GM12872 (cell line): ENCODE measurements at regions not wholly inside any gene's neighbourhood (a gene's known extent, or its start where the extent isn't known, plus 50 kb on each side); places are given as distances from the start of the nearest gene placed in this dataset.

Experiments used
- TF ChIP-seq, protein P1 (sequence below): IDR thresholded peaks from 3 replicates; pipeline ENCODE4 v1.5.1; 2011; ENCODE audit warnings: low read depth, mild to moderate bottlenecking, low read length, moderate library complexity; ENCODE audit not compliant: insufficient read depth

DNA sequence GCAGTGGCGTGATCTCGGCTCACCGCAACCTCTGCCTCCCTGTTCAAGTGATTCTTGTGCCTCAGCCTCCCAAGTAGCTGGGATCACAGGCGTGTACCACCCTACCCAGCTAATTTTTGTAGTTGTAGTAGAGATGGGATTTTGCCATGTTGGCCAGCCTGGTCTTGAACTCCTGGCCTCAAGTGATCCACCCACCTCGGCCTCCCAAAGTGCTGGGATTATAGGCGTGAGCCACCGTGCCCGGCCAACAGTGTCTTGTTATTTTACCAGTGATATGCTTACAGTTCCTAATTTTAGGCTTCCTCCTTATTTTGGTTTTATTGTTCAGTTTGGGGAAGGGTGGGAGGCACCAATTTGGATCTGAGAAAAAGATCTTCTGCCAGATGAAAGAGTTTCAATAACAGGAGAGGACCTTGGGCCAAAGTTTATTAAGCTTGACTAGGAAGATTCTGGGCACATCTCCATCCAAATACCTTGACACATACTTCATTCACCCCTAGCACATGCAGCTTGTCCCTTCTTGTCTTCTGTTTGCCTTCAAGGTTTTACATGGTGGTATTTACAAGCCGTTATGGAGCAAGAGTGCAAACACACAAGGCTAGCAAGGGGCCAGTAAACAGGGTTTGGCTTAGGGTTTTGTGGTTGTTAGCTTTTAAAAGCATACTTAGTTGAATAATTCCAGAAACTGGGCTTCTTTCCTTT lies 168.1 kb upstream of the DMRT1 start:
- TF ChIP-seq, protein P1, sequence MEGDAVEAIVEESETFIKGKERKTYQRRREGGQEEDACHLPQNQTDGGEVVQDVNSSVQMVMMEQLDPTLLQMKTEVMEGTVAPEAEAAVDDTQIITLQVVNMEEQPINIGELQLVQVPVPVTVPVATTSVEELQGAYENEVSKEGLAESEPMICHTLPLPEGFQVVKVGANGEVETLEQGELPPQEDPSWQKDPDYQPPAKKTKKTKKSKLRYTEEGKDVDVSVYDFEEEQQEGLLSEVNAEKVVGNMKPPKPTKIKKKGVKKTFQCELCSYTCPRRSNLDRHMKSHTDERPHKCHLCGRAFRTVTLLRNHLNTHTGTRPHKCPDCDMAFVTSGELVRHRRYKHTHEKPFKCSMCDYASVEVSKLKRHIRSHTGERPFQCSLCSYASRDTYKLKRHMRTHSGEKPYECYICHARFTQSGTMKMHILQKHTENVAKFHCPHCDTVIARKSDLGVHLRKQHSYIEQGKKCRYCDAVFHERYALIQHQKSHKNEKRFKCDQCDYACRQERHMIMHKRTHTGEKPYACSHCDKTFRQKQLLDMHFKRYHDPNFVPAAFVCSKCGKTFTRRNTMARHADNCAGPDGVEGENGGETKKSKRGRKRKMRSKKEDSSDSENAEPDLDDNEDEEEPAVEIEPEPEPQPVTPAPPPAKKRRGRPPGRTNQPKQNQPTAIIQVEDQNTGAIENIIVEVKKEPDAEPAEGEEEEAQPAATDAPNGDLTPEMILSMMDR = no peak

DNA sequence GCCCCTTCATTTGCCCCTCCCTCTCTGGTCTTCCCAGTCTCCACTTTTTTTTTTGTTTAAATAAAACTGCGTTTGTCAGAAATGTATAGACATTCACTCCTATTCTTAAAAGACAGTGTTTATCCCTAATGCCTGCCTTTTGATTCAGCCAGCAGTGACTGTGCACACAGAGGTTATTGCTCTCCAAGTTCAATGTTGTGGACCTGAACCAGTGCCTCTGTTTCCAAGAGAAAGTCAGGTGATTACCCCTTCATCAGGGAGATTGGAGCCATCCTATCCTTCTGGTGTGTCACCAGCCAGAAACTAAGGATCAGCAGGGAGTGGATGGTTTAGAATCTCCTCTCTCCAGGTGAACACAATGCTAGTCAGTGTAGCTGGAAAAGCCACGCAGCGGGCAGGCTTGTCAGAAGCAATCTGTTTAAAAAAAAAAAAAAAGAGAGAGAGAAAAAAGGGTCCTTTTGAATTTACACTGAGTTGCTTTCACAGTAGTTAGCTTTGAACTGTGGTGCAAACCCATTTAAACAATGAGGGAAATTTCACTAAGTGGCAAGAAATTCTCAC lies 167.5 kb upstream of the DMRT1 start:
- TF ChIP-seq, protein P1 = no peak

DNA sequence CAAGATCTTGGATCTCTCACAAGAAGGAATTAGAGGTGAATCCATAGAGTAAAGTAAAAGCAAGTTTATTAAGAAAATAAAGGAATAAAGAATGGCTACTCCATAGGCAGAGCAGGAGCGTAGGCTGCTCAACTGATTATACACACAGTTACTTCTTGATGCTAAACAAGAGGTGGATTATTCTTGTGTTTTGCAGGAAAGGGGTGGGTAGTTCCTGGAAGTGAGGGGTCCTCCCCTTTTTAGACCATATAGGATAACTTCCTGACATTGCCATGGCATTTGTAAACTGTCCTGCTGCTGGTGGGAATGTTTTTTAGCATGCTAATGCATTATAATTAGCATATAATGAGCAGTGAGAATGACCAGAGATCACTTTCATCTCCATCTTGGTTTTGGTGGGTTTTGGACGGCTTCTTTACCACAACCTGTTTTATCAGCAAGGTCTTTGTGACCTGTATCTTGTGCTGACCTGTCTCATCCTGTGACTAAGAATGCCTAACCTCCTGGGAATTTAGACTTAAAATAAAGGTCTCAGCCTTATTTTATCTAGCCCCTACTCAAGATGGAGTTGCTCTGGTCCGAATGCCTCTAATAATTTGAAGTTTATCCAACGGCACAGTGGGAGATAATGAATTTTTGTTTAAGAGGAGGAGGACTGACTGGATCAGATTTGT lies 165.7 kb upstream of the DMRT1 start:
- TF ChIP-seq, protein P1 = no peak

DNA sequence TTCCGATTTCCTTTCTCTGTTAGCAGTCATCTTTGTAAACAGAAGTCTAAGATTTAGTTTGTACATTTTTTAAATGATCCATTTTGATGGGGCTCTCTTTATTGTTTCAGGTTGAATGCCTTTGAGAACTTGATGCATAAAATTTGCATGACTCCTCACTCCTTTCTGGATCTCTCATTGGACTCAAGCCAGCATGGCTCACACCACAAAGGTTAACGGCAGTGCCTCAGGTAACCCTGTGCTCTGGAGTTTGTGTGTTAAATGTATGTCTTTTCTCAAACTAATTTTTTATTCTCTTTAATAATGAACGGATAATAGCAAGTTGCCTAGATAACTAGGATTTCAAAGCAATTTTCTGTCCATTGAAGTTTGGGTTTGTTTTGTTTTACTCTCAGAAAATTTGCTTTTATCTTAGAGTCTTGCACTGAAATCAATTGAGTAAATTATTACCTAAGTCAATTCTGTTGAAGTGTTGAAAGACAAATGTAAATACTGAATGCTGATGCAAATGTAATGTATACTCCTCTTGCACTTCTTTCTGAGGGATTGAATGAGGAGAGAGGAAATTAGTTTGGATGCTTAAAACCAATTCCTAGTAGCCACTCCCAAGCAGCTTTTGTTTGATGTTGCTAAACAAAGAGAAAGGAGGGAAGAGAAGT lies 164.6 kb upstream of the DMRT1 start:
- TF ChIP-seq, protein P1 = no peak

DNA sequence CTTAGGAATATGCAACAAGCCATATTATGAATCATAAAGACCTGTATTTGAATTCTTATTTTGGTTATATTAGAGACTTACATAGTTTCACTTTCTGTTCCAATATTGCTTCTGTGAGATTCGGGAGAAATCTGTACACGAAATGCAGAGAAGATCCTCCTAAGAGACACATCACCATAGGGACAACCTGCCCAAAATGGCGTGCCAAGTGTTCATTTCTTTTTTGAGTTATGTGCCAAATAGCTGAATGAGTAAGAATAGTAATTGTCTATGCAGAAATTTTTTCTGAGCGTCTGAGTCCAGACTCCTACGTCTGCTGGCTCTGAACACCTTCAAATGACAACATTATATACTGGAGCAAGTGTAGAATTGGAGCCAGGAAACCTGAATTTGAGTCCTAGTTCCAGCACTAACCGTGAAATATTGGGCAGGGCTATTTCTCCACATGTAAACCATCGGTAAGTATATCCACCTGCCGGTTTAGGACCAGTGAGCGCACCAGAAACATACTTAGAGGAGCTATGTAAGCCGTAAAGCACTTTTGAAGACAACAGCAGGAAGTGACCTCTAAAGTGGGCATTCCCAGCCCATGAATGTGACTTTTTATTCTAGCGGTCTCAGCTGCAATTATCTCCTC lies 163.9 kb upstream of the DMRT1 start:
- TF ChIP-seq, protein P1 = no peak

DNA sequence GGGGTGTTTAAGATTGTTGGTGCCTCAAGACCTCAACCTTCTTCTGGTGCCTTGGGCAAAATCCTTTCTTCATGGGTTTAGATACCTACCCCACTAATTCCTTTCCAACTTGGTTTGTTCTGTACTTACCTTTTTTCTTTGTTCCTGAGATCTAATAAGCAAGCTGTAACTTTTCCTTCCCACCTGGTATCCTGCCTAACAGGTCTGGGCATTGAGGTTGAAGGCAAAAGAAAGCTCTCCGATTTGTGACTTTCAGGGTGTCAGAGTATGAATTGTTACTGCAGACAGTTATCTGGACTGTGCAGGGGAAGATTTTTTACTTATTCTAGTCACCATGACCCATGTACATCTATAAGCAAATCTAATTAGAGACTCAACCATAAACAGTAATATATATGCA lies 162.6 kb upstream of the DMRT1 start:
- TF ChIP-seq, protein P1 = no peak

DNA sequence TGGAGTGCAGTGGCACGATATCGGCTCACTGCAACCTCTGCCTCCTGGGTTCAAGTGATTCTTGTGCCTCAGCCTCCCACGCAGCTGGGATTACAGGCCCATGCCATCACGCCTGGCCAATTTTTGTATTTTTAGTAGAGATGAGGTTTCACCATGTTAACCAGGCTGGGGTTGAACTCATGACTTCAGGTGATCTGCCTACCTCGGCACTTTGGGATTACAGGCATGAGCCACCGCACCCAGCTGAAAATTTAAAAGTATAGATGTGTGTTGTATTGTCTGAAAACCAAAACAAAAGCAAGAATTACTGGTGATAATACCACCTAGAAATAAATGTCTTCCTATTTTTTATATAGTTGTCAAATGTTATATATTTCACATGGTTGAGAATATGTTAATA lies 162.0 kb upstream of the DMRT1 start:
- TF ChIP-seq, protein P1 = no peak
